OCI-LY3 (cell line): ENCODE measurements at regions not wholly inside any gene's neighbourhood (a gene's known extent, or its start where the extent isn't known, plus 50 kb on each side); places are given as distances from the start of the nearest gene placed in this dataset.
A peak's percentile ranks its signal among the peaks of the same experiment; 100 is the strongest.

Source experiments
- CTCF ChIP-seq: fragments of 200-600, 300-600 bp; sonication (generic); IDR thresholded peaks from 2 replicates; pipeline ENCODE4 v1.5.1; 2014; ENCODE audit warnings: antibody characterized with exemption, low read length, low read depth
- EZH2phosphoT487 ChIP-seq: fragments of 200-600 bp; shearing (Covaris generic); IDR thresholded peaks from 2 replicates; pipeline ENCODE4 v1.6.1; 2018; ENCODE audit warnings: antibody characterized with exemption, mixed run types, low read depth

GRCh38 chr1:186617926-186618325 lies 62.3 kb downstream of the PTGS2 start:
- TF ChIP-seq EZH2phosphoT487 (no peak), CTCF (peak; percentile 13; the same call in 1 of the 2 replicates)
